H9 (cell line): ENCODE measurements at regions not wholly inside any gene's neighbourhood (a gene's known extent, or its start where the extent isn't known, plus 50 kb on each side); places are given as distances from the start of the nearest gene placed in this dataset.

Experiments
- DNase-seq: peaks from one replicate; pipeline ENCODE4 v3.0.0-alpha.2; 2017
- H2AFZ ChIP-seq: one replicate; pipeline ENCODE4 v1.6.1; 2013; ENCODE audit warnings: mild to moderate bottlenecking, low read length, control low read depth, moderate library complexity
- H2AK5ac ChIP-seq: 2 replicates; pipeline ENCODE4 v1.6.1; 2013; ENCODE audit warnings: low read length, control low read depth, mixed read lengths; ENCODE audit not compliant: insufficient read length
- H2BK120ac ChIP-seq: one replicate; pipeline ENCODE4 v1.6.1; 2013; ENCODE audit warnings: low read depth, mild to moderate bottlenecking, low read length, control low read depth, inconsistent platforms; ENCODE audit not compliant: poor library complexity, severe bottlenecking
- H2BK12ac ChIP-seq: 2 replicates; pipeline ENCODE4 v1.6.1; 2013; ENCODE audit warnings: low read length, control low read depth, mixed read lengths, low read depth; ENCODE audit not compliant: insufficient read length
- H2BK15ac ChIP-seq: 2 replicates; pipeline ENCODE4 v1.6.1; 2013; ENCODE audit warnings: low read depth, low read length, control low read depth
- H2BK20ac ChIP-seq: one replicate; pipeline ENCODE4 v1.6.1; 2013; ENCODE audit warnings: low read depth, mild to moderate bottlenecking, low read length, control low read depth, inconsistent platforms; ENCODE audit not compliant: poor library complexity, severe bottlenecking
- H2BK5ac ChIP-seq: 2 replicates; pipeline ENCODE4 v1.6.1; 2013; ENCODE audit warnings: low read length, control low read depth, mixed read lengths; ENCODE audit not compliant: insufficient read length
- H3K14ac ChIP-seq: 2 replicates; pipeline ENCODE4 v1.6.1; 2013; ENCODE audit warnings: low read length, control low read depth; ENCODE audit not compliant: insufficient read depth
- H3K18ac ChIP-seq: 2 replicates; pipeline ENCODE4 v1.6.1; 2013; ENCODE audit warnings: low read depth, mild to moderate bottlenecking, mixed read lengths, low read length, control low read depth; ENCODE audit not compliant: insufficient read length
- H3K23ac ChIP-seq: 2 replicates; pipeline ENCODE4 v1.6.1; 2013; ENCODE audit warnings: low read length, control low read depth, mixed read lengths, low read depth; ENCODE audit not compliant: insufficient read length
- H3K23me2 ChIP-seq: 2 replicates; pipeline ENCODE4 v1.6.1; 2013; ENCODE audit warnings: low read depth, mild to moderate bottlenecking, mixed read lengths, low read length, control low read depth; ENCODE audit not compliant: insufficient read length, poor library complexity, severe bottlenecking
- H3K27ac ChIP-seq: 2 replicates; pipeline ENCODE4 v1.5.1; 2013; ENCODE audit warnings: low read length, control low read depth, mixed read lengths, low read depth; ENCODE audit not compliant: insufficient read length
- H3K27me3 ChIP-seq: 2 replicates; pipeline ENCODE4 v1.6.1; 2013; ENCODE audit warnings: low read length, control low read depth, inconsistent platforms; ENCODE audit not compliant: insufficient read depth
- H3K4ac ChIP-seq: 2 replicates; pipeline ENCODE4 v1.6.1; 2013; ENCODE audit warnings: low read depth, mild to moderate bottlenecking, control low read depth, inconsistent platforms, low read length, moderate library complexity
- H3K4me1 ChIP-seq: 2 replicates; pipeline ENCODE4 v1.6.1; 2013; ENCODE audit warnings: low read length, control low read depth, inconsistent platforms; ENCODE audit not compliant: insufficient read depth
- H3K4me2 ChIP-seq: 2 replicates; pipeline ENCODE4 v1.6.1; 2013; ENCODE audit warnings: low read length, control low read depth, mixed read lengths; ENCODE audit not compliant: insufficient read length, insufficient read depth
- H3K56ac ChIP-seq: 2 replicates; pipeline ENCODE4 v1.6.1; 2013; ENCODE audit warnings: low read depth, mild to moderate bottlenecking, mixed read lengths, low read length, control low read depth; ENCODE audit not compliant: insufficient read length
- H3K79me1 ChIP-seq: 2 replicates; pipeline ENCODE4 v1.6.1; 2013; ENCODE audit warnings: low read depth, mild to moderate bottlenecking, moderate library complexity, low read length, control low read depth, inconsistent platforms; ENCODE audit not compliant: insufficient read depth, poor library complexity, severe bottlenecking
- H3K79me2 ChIP-seq: 2 replicates; pipeline ENCODE4 v1.6.1; 2013; ENCODE audit warnings: low read length, control low read depth, inconsistent platforms; ENCODE audit not compliant: insufficient read depth
- H3K9ac ChIP-seq: 2 replicates; pipeline ENCODE4 v1.6.1; 2013; ENCODE audit warnings: low read length, control low read depth, mixed read lengths; ENCODE audit not compliant: insufficient read length; ENCODE audit errors: extremely low read depth
- H3K9me3 ChIP-seq: one replicate; pipeline ENCODE4 v1.6.1; 2013; ENCODE audit warnings: low read depth, low read length, inconsistent platforms; ENCODE audit not compliant: control insufficient read depth
- H3T11ph ChIP-seq: one replicate; pipeline ENCODE4 v1.6.1; 2013; ENCODE audit warnings: mild to moderate bottlenecking, low read length, control low read depth, inconsistent platforms
- H4K20me1 ChIP-seq: one replicate; pipeline ENCODE4 v1.6.1; 2013; ENCODE audit not compliant: control insufficient read depth, insufficient read length, insufficient read depth
- H4K5ac ChIP-seq: 2 replicates; pipeline ENCODE4 v1.6.1; 2013; ENCODE audit warnings: low read depth, mild to moderate bottlenecking, mixed read lengths, low read length, control low read depth; ENCODE audit not compliant: insufficient read length
- H4K8ac ChIP-seq: replicated peaks from 2 replicates; pipeline ENCODE4 v1.6.1; 2013; ENCODE audit warnings: low read length, control low read depth, mixed read lengths, low read depth; ENCODE audit not compliant: insufficient read length
- H4K91ac ChIP-seq: 2 replicates; pipeline ENCODE4 v1.6.1; 2013; ENCODE audit warnings: low read depth, mild to moderate bottlenecking, moderate library complexity, mixed read lengths, low read length, control low read depth; ENCODE audit not compliant: insufficient read length
- H3K27ac Mint-ChIP-seq, 3 experiments: 2 replicates in 2 of 3; 3 replicates in 1 of 3; pipeline ENCODE4 v1.8.0; 2020 to 2021; ENCODE audit warnings: mixed read lengths in 3 of 3, mild to moderate bottlenecking in 1 of 3, moderate library complexity in 1 of 3
- H3K27me3 Mint-ChIP-seq: 2 replicates; pipeline ENCODE4 v1.8.0; 2021; ENCODE audit warnings: low read depth, mild to moderate bottlenecking, moderate library complexity, mixed read lengths
- H3K36me3 Mint-ChIP-seq, 3 experiments: 2 replicates in 2 of 3; 3 replicates in 1 of 3; pipeline ENCODE4 v1.8.0; 2020 to 2021; ENCODE audit warnings: low read depth in 3 of 3, mixed read lengths in 3 of 3; ENCODE audit not compliant: insufficient read depth in 1 of 3
- H3K4me1 Mint-ChIP-seq, 2 experiments: 2 replicates each; pipeline ENCODE4 v1.8.0; 2020; ENCODE audit warnings: mixed read lengths in 2 of 2
- H3K4me3 Mint-ChIP-seq, 2 experiments: 2 replicates in 1 of 2; 3 replicates in 1 of 2; pipeline ENCODE4 v1.8.0; 2020 to 2021; ENCODE audit warnings: mild to moderate bottlenecking in 2 of 2, mixed read lengths in 2 of 2, moderate library complexity in 1 of 2
- H3K9me3 Mint-ChIP-seq, 2 experiments: 2 replicates in 1 of 2; 3 replicates in 1 of 2; pipeline ENCODE4 v1.8.0; 2020; ENCODE audit warnings: mild to moderate bottlenecking in 2 of 2, mixed read lengths in 2 of 2, moderate library complexity in 1 of 2
- WGBS: extraction: QIAGEN DNeasy Blood & Tissue Kit; methylation state at CpG from one replicate; pipeline ENCODE4 v1.1.7; 2013; ENCODE audit warnings: missing lambda C conversion rate, low lambda C conversion rate, mixed read lengths; ENCODE audit not compliant: insufficient read length; ENCODE audit errors: extremely low coverage; 5-methylcytosine and 5-hydroxymethylcytosine counted together
- TF ChIP-seq, protein P1 (sequence below): fragments of 200-600 bp; sonication (generic); conservative IDR thresholded peaks from 3 replicates; pipeline ENCODE4 v1.8.0; 2021; ENCODE audit warnings: antibody characterized with exemption, mild to moderate bottlenecking

DNA sequence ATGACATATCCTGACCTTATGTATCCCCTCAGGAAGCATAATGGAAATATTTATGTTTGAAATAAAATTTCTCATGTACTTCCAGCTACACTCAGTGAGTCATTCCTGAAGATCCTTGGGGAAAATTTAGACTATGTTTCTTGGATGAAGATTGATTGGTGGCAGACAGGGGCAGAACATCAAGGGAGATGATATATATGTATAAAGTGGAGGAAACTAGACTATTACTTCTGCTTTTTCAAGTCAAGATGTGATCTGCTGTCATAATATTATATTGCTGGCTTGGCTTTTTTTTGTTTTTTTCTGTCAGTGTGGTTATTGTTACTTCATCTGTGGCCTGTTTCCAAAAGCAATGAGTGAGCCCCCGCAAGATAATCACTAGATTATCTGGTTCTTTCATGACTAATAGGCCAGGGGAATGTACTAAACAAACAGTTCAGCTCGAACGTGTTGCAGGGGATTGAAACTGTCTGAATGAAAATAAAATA is 87.2 kb upstream of the TNFSF11 start:
- H3K27me3 Mint-ChIP-seq = no peaks in the 10 kb centered on the region; the same call in 1 of the 2 replicates
- no peak overlapping the region for H3K27ac Mint-ChIP-seq
- no peaks in the 10 kb centered on the region for H3K4me1 ChIP-seq
- H3K9me3 Mint-ChIP-seq = no peaks in the 10 kb centered on the region; a peak in 1 of 5 replicates
- no peaks in the 10 kb centered on the region for H4K20me1 ChIP-seq
- no peak for DNase-seq
- no peak overlapping the region for H3K18ac ChIP-seq
- H3K36me3 Mint-ChIP-seq = peaks cover 0 to 6% (median 0%) of the 10 kb centered on the region in 3 experiments; a peak in 1 of 7 replicates
- no peak overlapping the region for H3K14ac ChIP-seq
- no peak overlapping the region for H3K9ac ChIP-seq
- H3K4ac ChIP-seq = no peak overlapping the region
- H3K4me2 ChIP-seq = no peak overlapping the region
- H3K23me2 ChIP-seq = no peaks in the 10 kb centered on the region
- no peak overlapping the region for H2BK15ac ChIP-seq
- no peak overlapping the region for H4K8ac ChIP-seq
- H2BK5ac ChIP-seq = no peak overlapping the region
- no peak overlapping the region for H2AFZ ChIP-seq
- no peak overlapping the region for H4K5ac ChIP-seq
- H3K27ac ChIP-seq = no peak overlapping the region
- H3K4me1 Mint-ChIP-seq = peaks cover 0 to 3% of the 10 kb centered on the region in 2 experiments; a peak in 1 of 4 replicates
- no peak overlapping the region for H3T11ph ChIP-seq
- WGBS = no CpG with 5 or more reads among the region's 3 CpGs
- no peak overlapping the region for H2BK12ac ChIP-seq
- H3K79me2 ChIP-seq = no peaks in the 10 kb centered on the region
- H3K9me3 ChIP-seq = no peaks in the 10 kb centered on the region
- no peak overlapping the region for H2BK120ac ChIP-seq
- no peak overlapping the region for H2BK20ac ChIP-seq
- H3K79me1 ChIP-seq = no peaks in the 10 kb centered on the region
- no peak overlapping the region for H4K91ac ChIP-seq
- H3K23ac ChIP-seq = no peak overlapping the region
- H3K27me3 ChIP-seq = no peaks in the 10 kb centered on the region
- H3K4me3 Mint-ChIP-seq = no peak overlapping the region
- H2AK5ac ChIP-seq = no peak overlapping the region
- TF ChIP-seq, protein P1, sequence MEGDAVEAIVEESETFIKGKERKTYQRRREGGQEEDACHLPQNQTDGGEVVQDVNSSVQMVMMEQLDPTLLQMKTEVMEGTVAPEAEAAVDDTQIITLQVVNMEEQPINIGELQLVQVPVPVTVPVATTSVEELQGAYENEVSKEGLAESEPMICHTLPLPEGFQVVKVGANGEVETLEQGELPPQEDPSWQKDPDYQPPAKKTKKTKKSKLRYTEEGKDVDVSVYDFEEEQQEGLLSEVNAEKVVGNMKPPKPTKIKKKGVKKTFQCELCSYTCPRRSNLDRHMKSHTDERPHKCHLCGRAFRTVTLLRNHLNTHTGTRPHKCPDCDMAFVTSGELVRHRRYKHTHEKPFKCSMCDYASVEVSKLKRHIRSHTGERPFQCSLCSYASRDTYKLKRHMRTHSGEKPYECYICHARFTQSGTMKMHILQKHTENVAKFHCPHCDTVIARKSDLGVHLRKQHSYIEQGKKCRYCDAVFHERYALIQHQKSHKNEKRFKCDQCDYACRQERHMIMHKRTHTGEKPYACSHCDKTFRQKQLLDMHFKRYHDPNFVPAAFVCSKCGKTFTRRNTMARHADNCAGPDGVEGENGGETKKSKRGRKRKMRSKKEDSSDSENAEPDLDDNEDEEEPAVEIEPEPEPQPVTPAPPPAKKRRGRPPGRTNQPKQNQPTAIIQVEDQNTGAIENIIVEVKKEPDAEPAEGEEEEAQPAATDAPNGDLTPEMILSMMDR = no peak
- H3K56ac ChIP-seq = no peak overlapping the region
